HG02885 (cell line): ENCODE measurements at regions not wholly inside any gene's neighbourhood (a gene's known extent, or its start where the extent isn't known, plus 50 kb on each side); places are given as distances from the start of the nearest gene placed in this dataset.

Experiments used
- ATAC-seq: cut with Tn5 transposase; IDR thresholded peaks from one replicate; pipeline ENCODE4 v1.9.1; 2021; ENCODE audit warnings: mild to moderate bottlenecking; ENCODE audit not compliant: unreplicated experiment, poor library complexity

DNA sequence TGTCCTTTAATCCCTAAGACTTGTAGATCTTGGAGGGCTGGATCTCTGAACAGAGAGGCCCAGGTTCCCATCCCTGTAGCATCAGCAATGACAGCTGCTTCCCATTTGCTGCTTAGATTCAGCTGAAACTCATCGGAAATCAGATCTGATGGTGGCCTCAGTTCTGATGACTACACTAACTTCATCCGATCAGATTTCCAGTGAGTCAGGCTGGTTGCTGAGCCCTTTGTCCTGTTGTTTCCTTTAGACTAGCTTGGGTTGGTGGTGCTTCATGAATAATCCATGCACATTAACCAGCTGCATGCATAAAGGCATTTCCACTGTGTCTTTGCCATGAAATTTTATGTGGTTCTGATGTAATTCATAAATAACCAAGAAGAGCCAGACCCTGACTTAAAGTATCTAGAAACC is 195.2 kb upstream of the TUT7 start:
- no peak for ATAC-seq

DNA sequence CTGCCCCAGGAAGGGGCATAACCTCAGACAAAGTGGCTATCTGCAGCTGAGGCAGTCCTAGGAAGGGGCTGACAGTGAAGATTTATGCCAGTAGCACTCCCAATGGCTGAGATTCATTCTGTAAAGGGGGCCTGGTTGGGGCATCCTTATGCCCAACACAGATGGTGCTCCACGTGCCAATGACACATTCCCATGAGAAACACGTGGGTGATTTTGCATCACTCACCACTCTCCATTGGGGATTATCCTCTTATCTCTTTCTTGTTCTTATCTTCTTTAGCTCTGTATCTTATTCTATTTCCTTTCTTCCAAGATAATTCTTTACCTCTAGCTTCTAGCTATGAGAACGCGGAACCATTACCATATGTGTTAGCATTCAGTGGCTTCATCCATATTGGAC is 194.0 kb upstream of the TUT7 start:
- ATAC-seq: no peak

DNA sequence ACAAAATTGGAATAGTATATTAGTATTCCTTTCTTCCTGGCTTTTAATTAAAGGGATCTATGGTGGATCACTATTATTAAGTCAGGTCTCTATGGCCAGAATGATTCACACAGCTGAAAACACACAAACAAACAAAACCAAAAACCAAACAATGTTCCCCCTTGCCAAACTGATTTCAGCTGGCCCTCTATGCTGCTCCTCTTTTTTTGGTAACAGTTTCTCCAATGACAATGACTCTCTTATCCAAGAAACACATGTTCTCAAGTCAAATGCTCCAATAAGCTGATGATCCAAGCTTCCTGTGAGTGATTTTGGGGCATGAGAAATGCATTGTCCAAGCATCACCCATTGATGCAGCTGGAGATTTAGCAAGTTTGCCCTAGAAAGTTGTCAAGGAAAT is 193.4 kb upstream of the TUT7 start:
- no peak for ATAC-seq

DNA sequence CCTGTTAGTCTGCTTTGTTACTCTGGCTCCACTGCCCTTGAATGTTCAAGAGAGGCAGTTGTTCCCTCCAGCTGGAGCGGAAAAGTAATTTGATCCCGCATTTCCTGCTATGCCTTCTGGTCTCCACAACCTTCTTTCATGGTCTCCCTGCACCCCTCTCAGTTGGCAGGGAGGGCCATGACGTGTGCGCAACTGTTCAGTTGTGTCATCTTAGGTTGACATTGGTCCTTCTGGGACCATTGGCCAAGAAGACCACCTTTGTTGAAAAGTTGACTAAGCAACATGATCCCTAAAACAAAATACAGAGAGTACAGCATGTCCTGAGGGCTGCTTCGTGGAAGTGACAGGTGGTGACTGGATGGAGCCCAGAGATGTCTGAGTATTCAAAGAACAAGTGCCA is 192.5 kb upstream of the TUT7 start:
- ATAC-seq: no peak

DNA sequence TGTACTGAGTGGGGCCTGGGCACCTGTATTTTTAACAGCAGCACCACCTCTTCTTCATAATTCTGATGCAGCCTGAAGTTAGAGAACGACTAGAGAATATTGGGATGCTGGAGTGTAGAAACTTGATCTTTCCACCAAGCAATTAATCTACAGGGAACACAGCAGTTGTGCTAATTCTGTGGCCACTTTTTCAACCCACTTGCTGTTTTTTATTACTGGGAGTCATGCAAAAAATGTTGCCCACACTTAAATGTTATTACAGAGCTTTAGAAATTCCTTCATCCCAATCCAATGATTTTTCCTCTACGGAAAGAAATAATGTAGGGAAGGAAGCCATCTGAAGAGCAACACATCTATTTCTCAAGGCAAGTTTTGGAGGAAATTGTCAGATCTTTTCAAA is 190.9 kb upstream of the TUT7 start:
- no peak for ATAC-seq

DNA sequence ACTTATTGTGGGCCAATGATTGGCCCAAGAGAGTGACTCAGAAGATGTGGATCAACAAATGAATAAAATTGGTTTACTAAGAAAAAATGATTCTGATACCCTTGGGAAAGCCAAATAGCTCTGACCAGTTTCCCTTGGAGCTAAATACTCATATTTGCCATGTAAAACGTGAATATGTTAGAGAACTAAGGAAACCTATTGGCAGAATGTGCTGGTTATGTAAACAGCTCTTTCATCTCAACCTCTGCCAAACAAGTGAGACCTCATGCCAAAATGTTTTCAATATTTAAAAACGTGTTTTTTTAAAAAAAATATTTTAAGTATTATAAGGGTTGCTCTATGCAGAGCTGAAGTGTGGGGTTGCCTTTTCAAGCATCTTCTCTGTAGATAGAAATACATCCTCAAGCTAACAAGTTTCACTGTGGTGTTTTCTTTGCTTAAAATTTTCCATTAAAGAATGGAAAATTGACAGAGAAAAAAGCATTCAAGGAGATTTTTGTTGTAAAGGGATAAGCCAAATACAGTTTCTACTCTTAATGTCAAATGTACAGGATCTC is 186.9 kb upstream of the TUT7 start:
- no peak for ATAC-seq

DNA sequence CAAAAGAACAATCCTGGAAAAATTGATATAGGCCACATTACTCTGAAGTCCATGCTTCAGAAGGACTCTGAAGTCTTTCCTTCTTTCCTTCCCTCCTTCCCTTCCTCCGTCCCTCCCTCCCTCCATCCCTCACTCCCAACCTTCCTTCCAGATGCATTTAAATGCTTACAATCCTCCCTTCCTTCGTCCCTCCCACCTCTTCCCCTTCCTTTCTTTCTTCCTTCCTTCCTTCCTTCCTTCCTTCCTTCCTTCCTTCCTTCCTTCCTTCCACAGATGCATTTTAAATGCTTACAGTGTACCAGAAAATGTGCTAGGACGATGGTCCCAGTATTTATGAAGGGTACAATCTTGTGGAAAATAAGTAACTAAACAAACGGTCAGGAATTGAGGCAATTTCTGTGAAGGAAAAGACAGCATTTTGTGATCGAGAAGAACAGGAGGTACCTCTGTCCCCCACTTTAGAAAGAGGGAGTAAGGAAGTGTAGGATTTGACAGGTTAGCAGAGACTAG is 181.3 kb upstream of the TUT7 start:
- no peak for ATAC-seq

DNA sequence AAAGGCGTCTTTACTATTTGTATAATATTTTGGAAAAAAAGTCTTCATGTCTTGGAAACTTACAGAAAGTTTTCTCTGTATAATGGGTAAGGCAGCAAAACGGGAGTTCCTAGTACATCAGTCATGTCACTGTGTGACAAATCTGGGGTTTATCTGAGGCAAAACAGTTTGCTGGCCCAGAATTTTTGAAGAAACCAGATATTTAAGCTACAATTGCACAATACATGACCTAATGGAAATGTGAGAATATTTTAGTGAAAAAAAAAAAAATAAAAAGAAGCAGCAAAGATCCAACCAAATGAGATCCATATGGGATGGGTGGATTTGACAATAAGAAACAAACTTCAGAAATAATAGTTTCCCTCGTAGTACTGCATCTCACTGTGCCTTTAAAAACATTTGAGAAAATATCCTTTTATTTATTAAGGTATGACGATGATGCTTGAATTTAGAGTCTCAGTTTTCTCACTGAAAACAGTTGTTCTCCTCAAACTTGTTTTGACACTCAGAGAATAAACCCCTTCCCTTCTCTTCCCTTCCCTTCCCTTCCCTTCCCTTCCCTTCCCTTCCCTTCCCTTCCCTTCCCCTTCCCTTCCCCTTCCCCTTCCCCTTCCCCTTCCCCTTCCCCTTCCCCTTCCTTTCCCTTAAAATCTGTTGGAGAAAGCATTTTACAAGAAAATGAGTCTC is 180.5 kb upstream of the TUT7 start:
- no peak for ATAC-seq

DNA sequence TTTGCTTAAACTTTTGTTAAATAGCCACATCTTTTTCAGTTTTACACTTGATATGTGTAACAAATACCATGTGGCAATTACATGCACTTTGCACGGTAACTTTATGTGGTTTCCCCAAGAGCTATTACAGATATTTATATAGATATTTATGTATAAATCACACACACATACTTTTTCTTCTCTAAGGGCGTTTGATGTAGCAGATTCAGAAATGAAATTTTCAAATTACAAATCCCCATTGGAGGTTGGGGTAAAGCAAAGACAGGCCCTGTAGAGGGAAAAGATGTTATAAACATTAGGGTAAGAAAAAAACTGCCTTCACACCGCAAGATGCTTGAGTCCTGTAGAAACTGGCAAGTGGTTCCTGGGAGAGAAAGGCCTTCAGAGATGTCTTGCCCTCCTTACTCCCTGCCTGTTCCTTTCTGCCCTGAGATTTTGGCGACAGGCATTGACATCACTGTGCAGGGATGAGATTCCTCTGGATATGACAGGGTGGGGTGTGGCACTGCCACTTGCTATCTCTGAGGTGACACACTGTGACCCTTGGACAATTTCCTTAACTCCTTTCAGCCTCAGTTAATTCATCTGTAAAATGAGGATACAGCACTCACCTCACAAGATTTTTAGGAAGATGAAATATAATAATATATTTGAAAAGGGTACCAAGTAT is 177.9 kb upstream of the TUT7 start:
- ATAC-seq: no peak

DNA sequence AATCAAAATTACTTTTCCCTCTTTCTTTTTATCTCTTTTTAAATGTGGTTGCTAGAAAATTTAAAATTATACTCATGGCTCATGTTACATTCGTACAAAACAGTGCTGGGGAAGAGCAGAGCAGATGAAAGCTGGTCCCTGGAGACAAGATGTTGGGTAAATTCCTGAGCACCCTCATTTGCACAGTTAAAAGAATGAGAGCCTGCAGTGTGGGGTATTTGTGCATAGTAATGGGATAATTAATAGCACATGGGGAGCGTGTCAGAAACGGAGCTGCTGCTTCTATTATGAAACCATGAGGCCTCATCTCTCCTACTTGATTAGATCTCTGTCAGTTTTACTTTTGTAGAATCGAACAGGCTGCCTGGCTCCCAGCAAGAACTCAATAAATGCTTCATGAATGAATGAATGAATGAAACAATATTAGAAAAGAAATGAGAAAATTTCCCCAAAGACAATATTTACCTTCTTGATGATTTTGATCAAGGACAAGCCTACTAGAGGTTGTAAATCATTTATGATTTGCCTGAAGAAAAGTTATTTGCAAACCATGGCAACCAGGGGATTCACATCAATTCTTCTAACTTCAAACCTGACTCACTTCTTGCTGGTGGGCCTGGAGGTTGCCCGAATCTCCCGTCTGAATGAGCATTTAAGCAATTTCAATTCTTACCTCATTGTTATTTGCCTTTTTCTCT is 177.2 kb upstream of the TUT7 start:
- ATAC-seq: no peak

DNA sequence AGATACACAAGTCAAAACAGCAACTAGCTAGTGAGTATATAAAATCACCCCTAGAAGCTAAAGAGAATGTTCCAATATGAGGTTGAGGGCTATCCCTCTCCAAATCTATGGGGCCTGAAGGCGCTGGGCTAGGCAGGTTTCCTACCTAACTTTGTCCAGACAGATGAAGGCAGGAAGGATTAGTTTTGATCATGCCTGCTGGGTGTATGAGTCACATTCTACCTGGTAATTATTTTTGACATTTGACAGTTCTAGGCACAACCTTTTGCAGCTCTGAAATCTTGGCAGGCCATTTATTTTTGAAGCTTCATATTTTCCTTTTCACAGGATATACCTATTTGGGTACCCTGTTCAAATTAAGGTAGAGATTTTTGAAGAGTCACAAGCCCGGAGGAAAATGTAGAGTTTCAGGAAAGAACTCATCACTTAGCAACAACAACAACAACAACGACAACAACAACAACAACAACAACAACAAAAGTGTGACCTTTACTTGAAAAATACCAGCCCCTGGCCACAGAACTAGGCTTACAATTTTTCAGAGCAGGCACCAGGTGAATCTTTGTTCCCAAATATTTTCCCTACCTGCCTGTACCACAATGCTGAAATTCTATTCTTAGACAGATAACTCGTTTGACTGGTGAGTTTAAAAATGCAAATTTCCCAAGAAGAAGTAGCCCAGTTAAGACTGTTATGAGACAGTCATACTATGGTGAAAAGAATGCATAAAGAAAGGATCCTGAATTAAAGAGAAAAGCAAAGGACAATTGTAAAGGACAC is 175.5 kb upstream of the TUT7 start:
- ATAC-seq: no peak

DNA sequence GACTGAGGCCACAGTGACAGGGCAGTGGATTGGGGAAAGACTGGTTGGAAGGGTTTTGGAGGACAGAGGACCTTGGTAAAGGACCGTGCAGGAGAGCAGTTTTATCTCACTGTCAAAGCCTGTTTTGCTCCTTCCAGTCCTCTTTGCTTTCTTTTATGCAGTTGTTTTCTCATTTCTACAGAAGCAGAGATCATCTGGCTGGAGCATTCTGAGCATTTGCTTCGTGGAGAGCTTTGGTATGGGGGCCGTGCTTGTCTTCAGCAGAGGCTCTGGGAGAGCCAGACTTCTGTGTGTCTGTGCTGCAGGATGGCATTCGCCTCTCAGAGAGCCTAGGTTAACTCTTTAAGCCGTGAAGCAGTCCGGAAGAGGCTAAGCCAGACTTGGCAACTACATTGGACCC is 171.8 kb upstream of the TUT7 start:
- ATAC-seq: no peak

DNA sequence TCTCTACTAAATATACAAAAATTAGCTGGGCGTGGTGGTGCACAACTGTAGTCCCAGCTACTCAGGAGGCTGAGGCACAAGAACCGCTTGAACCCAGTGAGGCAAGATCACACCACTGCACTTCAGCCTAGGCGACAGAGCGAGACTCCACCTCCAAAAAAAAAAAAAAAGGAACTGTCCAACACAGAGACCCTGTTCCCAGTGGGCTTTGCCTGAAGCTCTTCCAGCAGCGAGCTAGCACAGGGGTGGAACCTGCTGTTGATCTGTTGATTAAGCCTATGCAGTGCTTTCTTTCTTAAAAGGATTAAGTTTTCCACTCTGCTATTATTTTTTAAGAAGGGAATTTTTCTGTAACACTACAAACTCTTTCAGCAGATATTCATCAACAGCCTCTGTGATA is 171.0 kb upstream of the TUT7 start:
- no peak for ATAC-seq

DNA sequence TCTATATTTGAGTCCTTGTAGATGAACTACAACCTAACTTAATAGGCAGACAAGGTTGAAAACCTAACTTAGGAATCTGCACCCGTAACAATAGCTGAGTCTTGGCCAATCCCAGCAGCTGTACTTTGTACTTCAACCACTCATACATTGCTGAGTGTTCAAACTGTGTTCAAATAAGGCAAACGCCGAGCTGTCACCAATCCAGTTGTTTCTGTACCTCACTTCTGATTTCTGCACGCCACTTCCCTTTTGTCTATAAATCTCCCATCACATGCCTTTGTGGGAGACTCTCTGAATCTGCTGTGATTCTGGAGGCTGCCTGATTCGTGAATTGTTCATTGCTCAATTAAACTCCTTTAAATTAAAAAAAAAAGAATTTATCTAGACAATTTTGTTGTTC is 167.8 kb upstream of the TUT7 start:
- ATAC-seq: no peak

DNA sequence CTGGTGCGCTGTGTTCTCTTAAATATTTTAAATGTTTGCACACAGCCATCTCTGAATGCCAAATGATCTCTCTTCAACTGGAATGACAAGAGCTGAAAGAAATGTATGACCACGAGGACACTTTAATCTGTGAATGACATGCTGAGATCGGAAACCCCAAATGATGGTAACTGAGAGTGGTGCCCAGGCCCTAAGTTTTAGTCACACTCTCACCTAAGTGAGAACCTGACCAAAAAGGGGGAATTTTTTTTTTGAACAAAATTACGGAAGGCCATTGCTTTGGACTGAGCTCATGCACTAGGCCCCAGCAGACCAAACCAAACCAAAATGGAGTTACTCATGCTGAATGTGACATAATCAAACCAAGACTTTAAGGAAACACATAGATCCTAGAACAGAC is 167.1 kb upstream of the TUT7 start:
- no peak for ATAC-seq

DNA sequence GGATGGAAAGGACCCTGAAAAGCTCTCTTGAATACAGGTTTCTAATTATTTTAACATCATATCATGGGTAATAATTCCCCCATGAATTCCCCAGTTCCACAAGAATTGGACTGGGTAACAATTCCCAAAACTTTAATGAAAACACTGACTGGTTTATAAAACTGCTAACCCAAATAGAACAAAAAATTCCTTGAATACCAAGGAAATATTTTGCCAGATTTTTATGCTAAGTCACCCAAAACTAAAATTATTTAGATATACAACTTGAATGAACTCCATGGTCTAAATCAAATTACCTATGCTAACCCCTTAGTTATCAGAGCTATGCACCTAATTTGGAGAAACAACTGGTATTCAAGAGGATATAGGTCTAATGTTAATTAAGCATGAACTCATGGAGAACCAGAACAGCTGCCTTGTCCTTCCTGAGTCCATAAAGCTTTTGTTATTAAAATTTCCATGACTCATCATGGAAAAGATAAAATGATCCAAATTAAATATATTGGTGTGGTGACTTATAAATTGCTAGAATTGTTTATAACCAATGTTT is 164.9 kb upstream of the TUT7 start:
- ATAC-seq: no peak

DNA sequence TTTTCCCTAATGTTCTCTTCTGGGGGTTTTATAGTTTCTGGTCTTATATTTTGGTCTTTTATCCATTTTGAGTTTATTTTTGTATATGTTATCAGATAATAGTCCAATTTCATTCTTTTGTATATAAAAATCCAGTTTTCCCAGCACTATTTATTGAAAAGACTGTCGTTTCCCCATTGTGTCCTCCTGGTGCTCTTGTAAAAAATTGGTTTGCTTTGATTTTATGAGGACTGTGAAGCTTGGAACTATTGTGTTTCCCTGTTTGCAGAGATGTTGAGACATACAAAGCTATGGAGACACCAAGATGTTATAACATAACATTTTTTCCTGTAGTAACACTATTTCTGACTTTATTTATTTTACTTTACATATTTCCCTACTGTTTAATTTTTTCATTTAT is 163.3 kb upstream of the TUT7 start:
- no peak for ATAC-seq

DNA sequence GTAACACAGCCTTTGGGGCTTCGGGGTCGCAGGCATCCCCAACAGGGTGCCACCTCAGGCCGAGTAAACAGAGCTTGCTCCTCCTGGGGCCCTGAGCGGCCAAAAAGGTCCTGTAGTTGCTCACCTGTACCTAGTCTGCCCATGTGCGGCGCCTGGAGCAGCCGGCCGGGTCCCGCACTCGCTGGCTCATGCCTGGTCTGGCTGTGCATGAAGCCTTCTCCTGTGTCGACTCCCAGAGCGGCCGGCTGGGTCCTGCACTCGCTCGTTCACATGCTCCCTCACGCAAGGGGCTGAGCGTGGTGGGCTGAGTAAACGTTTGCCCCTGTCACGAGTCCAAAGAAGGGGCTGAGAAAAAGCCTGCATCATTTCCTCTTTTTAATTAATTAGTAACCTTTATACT is 162.4 kb upstream of the TUT7 start:
- no peak for ATAC-seq

DNA sequence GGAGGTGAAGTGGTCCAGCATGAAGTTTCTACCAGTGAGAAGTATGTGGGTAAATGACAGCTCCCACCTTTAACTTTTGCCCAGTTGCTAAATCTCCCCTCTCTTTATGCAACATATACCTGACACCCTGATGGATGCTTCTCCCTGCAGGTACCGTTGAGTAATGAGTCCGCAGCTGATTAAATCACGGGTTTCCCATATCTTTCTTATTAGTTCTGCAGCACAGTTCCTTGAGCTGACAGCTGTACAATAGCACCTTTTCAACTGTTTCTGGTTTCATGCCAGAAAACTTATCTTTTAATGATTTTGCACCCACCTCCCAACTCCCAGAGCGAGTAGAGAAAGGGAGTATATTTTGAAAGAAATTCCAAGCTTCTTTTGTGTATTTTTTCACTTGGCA is 161.0 kb upstream of the TUT7 start:
- no peak for ATAC-seq

DNA sequence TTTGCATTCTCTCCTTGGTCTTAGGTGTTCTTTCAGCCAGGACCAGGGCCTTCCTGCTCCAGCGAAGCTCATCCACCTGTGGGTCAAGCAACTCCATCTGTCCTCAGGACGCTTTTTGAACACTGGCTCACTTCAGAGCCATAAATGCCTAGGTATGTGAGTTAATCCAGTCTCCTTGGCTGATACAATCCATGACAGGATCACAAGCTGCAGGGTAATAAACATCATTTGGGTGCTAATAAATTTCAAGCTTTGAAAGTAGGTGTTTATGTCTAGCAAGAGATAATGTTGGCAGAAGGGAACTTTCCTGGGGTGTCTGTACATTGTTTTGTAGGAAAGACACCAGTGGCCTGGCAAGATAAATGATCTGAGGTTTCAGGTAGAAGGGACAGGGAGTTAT is 159.2 kb upstream of the TUT7 start:
- no peak for ATAC-seq
